Caco-2 (cell line): ENCODE measurements at regions not wholly inside any gene's neighbourhood (a gene's known extent, or its start where the extent isn't known, plus 50 kb on each side); places are given as distances from the start of the nearest gene placed in this dataset.

ENCODE experiments used
- BruUV-seq: library from RNA; stranded (reverse); fragments of 400-500 nt; replicated peaks from 2 replicates; lab custom pipeline; 2021; lab: Mats Ljungman, UMichigan
- CTCF ChIA-PET: fragments of 300-600 bp; sonication (Branson Sonifier 250); formaldehyde crosslinking; loops from one replicate; lab custom pipeline; 2022; ENCODE audit warnings: antibody characterized with exemption; lab: Charles Lee
- POLR2A ChIA-PET: fragments of 300-600 bp; sonication (Branson Sonifier 250); formaldehyde crosslinking; loops from one replicate; lab custom pipeline; 2022; ENCODE audit warnings: antibody characterized with exemption; lab: Charles Lee
- DNase-seq, 2 experiments: peaks; one replicate each; pipeline versions ENCODE4 v3.0.0 to v3.0.0-alpha.2; 2020 to 2022
- H3K27me3 ChIP-seq: replicated peaks from 2 replicates; pipeline ENCODE4 v1.6.0; 2011; ENCODE audit warnings: low read length; ENCODE audit not compliant: control insufficient read depth, insufficient read depth
- H3K36me3 ChIP-seq: 2 replicates; pipeline ENCODE4 v1.5.1; 2011; ENCODE audit warnings: low read length; ENCODE audit not compliant: control insufficient read depth, insufficient read depth
- H3K4me1 ChIP-seq: fragments of 250-450 bp; sonication (Bioruptor Pico); 2 replicates; pipeline ENCODE4 v1.5.1; 2020; ENCODE audit warnings: mild to moderate bottlenecking
- H3K4me3 ChIP-seq: 2 replicates; pipeline ENCODE4 v1.5.1; 2011; ENCODE audit warnings: low read depth, mild to moderate bottlenecking, control low read depth, low read length
- H3K9me3 ChIP-seq: fragments of 250-450 bp; sonication (Bioruptor Pico); 2 replicates; pipeline ENCODE4 v1.5.1; 2020; ENCODE audit warnings: mild to moderate bottlenecking, moderate library complexity
- H3K27ac Mint-ChIP-seq: one replicate; pipeline ENCODE4 v1.8.0; 2022; ENCODE audit warnings: mixed read lengths; ENCODE audit not compliant: unreplicated experiment
- H3K27me3 Mint-ChIP-seq: one replicate; pipeline ENCODE4 v1.8.0; 2022; ENCODE audit warnings: mixed read lengths; ENCODE audit not compliant: insufficient read depth, unreplicated experiment
- H3K36me3 Mint-ChIP-seq: one replicate; pipeline ENCODE4 v1.8.0; 2022; ENCODE audit warnings: mild to moderate bottlenecking, mixed read lengths; ENCODE audit not compliant: insufficient read depth, unreplicated experiment
- H3K4me1 Mint-ChIP-seq: one replicate; pipeline ENCODE4 v1.8.0; 2022; ENCODE audit warnings: low read depth, mixed read lengths; ENCODE audit not compliant: unreplicated experiment
- H3K4me3 Mint-ChIP-seq: one replicate; pipeline ENCODE4 v1.8.0; 2022; ENCODE audit warnings: mild to moderate bottlenecking, moderate library complexity, mixed read lengths; ENCODE audit not compliant: unreplicated experiment
- H3K9me3 Mint-ChIP-seq: one replicate; pipeline ENCODE4 v1.8.0; 2022; ENCODE audit warnings: mixed read lengths; ENCODE audit not compliant: unreplicated experiment
- CTCF ChIP-seq, 2 experiments: fragments of 200-600 bp in 1 of 2; IDR thresholded peaks; 1 replicate in 1 of 2; 2 replicates in 1 of 2; pipeline versions ENCODE4 v1.5.1 to v1.8.0; 2011 to 2022; ENCODE audit warnings: antibody characterized with exemption in 1 of 2, control low read depth in 1 of 2, inconsistent platforms in 1 of 2, low read depth in 1 of 2, low read length in 1 of 2, mild to moderate bottlenecking in 1 of 2, moderate library complexity in 1 of 2; ENCODE audit not compliant: insufficient read depth in 1 of 2, severe bottlenecking in 1 of 2, unreplicated experiment in 1 of 2
- intact Hi-C: fragments of 100-400 bp; cut with micrococcal nuclease; formaldehyde crosslinking; loops from one replicate; pipeline ENCODE4 v1.10.0; 2022; ENCODE audit not compliant: unreplicated experiment

GRCh38 chr2:64794426-64794995 lies 140.8 kb upstream of the SERTAD2 start:
- Histone ChIP-seq H3K36me3 (no peaks in the 10 kb centered on the region), H3K27me3 (no peaks in the 10 kb centered on the region), H3K4me3 (no peak overlapping the region), H3K9me3 (no peaks in the 10 kb centered on the region), H3K4me1 (peaks cover 13% of the 10 kb centered on the region)
- Mint-ChIP-seq H3K4me1 (peaks cover 6% of the 10 kb centered on the region), H3K27me3 (no peaks in the 10 kb centered on the region), H3K36me3 (no peaks in the 10 kb centered on the region), H3K27ac (no peak overlapping the region), H3K9me3 (no peaks in the 10 kb centered on the region), H3K4me3 (no peak overlapping the region)
- TF ChIP-seq CTCF (IDR thresholded peaks at IDR 0.05; ENCODE audit: insufficient read depth in 1 of 2, low read depth in 1 of 2, low read length in 1 of 2, severe bottlenecking in 1 of 2, unreplicated experiment in 1 of 2), result no peak
- no peak for DNase-seq
- ChIA-PET CTCF (no interaction called here), POLR2A (no interaction called here)
- no TSS peak for BruUV-seq
- intact Hi-C loops, result no loop called here

GRCh38 chr2:64795024-64795592 lies 141.4 kb upstream of the SERTAD2 start:
- intact Hi-C loops, result no loop called here
- POLR2A ChIA-PET, result no interaction called here
- CTCF ChIA-PET, result no interaction called here

DNA sequence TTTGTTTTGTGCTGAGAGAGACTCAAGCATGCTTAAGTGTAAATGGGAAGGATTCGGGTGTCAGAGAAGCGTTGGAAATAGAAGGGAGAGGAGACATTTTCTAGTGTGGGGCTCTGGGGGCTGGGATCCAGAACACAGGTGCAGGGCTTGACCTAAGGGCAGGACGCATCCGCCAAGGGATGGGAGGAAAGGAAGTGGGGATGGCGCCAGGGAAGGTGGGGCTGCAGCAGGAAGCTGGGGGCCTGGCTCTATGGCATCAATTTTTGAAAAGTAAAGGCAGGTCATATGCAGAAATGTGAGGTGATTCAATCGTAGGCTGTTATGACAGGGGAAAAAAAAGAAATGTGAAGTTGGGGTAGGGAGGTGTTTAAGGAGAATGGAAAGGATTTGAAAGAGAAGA lies 143.2 kb upstream of the SERTAD2 start:
- Mint-ChIP-seq H3K36me3 (no peaks in the 10 kb centered on the region), H3K4me1 (no peaks in the 10 kb centered on the region), H3K9me3 (no peaks in the 10 kb centered on the region), H3K27ac (no peak overlapping the region), H3K4me3 (no peak overlapping the region), H3K27me3 (no peaks in the 10 kb centered on the region)
- H3K9me3 ChIP-seq, result no peaks in the 10 kb centered on the region
- no peaks in the 10 kb centered on the region for H3K27me3 ChIP-seq
- DNase-seq, result no peak
- H3K4me3 ChIP-seq, result no peak overlapping the region
- no TSS peak for BruUV-seq
- intact Hi-C loops, result no loop called here
- TF ChIP-seq CTCF (IDR thresholded peaks at IDR 0.05; ENCODE audit: insufficient read depth in 1 of 2, low read depth in 1 of 2, low read length in 1 of 2, severe bottlenecking in 1 of 2, unreplicated experiment in 1 of 2), result no peak
- no peaks in the 10 kb centered on the region for H3K36me3 ChIP-seq
- ChIA-PET CTCF (no interaction called here), POLR2A (no interaction called here)
- peaks cover 9% of the 10 kb centered on the region for H3K4me1 ChIP-seq

More at GRCh38 chr2:64795024-64795592, 141.4 kb upstream of the SERTAD2 start:
- no peaks in the 10 kb centered on the region for H3K9me3 ChIP-seq
- no peak overlapping the region for H3K27ac Mint-ChIP-seq
- H3K27me3 Mint-ChIP-seq, result no peaks in the 10 kb centered on the region
- no peaks in the 10 kb centered on the region for H3K9me3 Mint-ChIP-seq
- no peak overlapping the region for H3K4me3 Mint-ChIP-seq
- DNase-seq, result no peak
- H3K36me3 ChIP-seq, result no peaks in the 10 kb centered on the region
- H3K36me3 Mint-ChIP-seq, result no peaks in the 10 kb centered on the region
- BruUV-seq, result no TSS peak
- H3K4me3 ChIP-seq, result no peak overlapping the region
- TF ChIP-seq CTCF (IDR thresholded peaks at IDR 0.05; ENCODE audit: insufficient read depth in 1 of 2, low read depth in 1 of 2, low read length in 1 of 2, severe bottlenecking in 1 of 2, unreplicated experiment in 1 of 2), result no peak
- peaks cover under 1% of the 10 kb centered on the region for H3K4me1 Mint-ChIP-seq
- H3K27me3 ChIP-seq, result no peaks in the 10 kb centered on the region
- peaks cover 7% of the 10 kb centered on the region for H3K4me1 ChIP-seq
